CD8-positive, alpha-beta memory T cell (primary cell): ENCODE measurements at regions not wholly inside any gene's neighbourhood (a gene's known extent, or its start where the extent isn't known, plus 50 kb on each side); places are given as distances from the start of the nearest gene placed in this dataset.

Source experiments
- CTCF ChIA-PET: fragments of 350-600 bp; sonication (Branson Sonifier 250); formaldehyde crosslinking; loops from one replicate; lab custom pipeline; 2021; ENCODE audit warnings: antibody characterized with exemption; lab: Charles Lee
- POLR2A ChIA-PET: fragments of 350-600 bp; sonication (Branson Sonifier 250); formaldehyde crosslinking; loops from one replicate; lab custom pipeline; 2021; ENCODE audit warnings: antibody characterized with exemption; lab: Charles Lee
- DNase-seq, 5 donors: peaks; one replicate each; pipeline versions ENCODE4 v3.0.0 to v3.0.0-alpha.2; 2020 to 2022; ENCODE audit warnings: mixed read lengths in 1 of 5
- H3K27ac ChIP-seq: one replicate; pipeline ENCODE4 v1.7.0; 2013; ENCODE audit warnings: low read depth, mild to moderate bottlenecking, low read length, moderate library complexity
- H3K27me3 ChIP-seq: 2 replicates; pipeline ENCODE4 v1.7.0; 2013; ENCODE audit warnings: low read length, mild to moderate bottlenecking; ENCODE audit not compliant: insufficient read depth, poor library complexity, severe bottlenecking
- H3K36me3 ChIP-seq: 2 replicates; pipeline ENCODE4 v1.7.0; 2013; ENCODE audit warnings: mild to moderate bottlenecking, low read length, moderate library complexity; ENCODE audit not compliant: insufficient read depth
- H3K4me1 ChIP-seq: 2 replicates; pipeline ENCODE4 v1.7.0; 2013; ENCODE audit warnings: mild to moderate bottlenecking, low read length, moderate library complexity; ENCODE audit not compliant: insufficient read depth
- H3K4me3 ChIP-seq: 2 replicates; pipeline ENCODE4 v1.7.0; 2013; ENCODE audit warnings: mild to moderate bottlenecking, low read length
- H3K9me3 ChIP-seq: 2 replicates; pipeline ENCODE4 v1.7.0; 2013; ENCODE audit warnings: mild to moderate bottlenecking, low read length
- H3K27ac Mint-ChIP-seq, 8 donors: one replicate each; pipeline ENCODE4 v1.8.0; 2020 to 2021; ENCODE audit warnings: mixed read lengths in 8 of 8, mild to moderate bottlenecking in 6 of 8, inconsistent platforms in 3 of 8, moderate library complexity in 3 of 8
- H3K27me3 Mint-ChIP-seq, 2 donors: one replicate each; pipeline ENCODE4 v1.8.0; 2020 to 2021; ENCODE audit warnings: mixed read lengths in 2 of 2, mild to moderate bottlenecking in 1 of 2, moderate library complexity in 1 of 2
- H3K36me3 Mint-ChIP-seq, 3 donors: one replicate each; pipeline ENCODE4 v1.8.0; 2020 to 2021; ENCODE audit warnings: mixed read lengths in 3 of 3, inconsistent platforms in 1 of 3, mild to moderate bottlenecking in 1 of 3
- H3K4me1 Mint-ChIP-seq, 3 donors: one replicate each; pipeline ENCODE4 v1.8.0; 2020 to 2021; ENCODE audit warnings: mixed read lengths in 3 of 3, inconsistent platforms in 1 of 3, mild to moderate bottlenecking in 1 of 3
- H3K4me3 Mint-ChIP-seq, 7 donors: one replicate each; pipeline ENCODE4 v1.8.0; 2020 to 2021; ENCODE audit warnings: mixed read lengths in 7 of 7, mild to moderate bottlenecking in 6 of 7, moderate library complexity in 4 of 7, inconsistent platforms in 2 of 7
- H3K9me3 Mint-ChIP-seq, 5 donors: one replicate each; pipeline ENCODE4 v1.8.0; 2020 to 2022; ENCODE audit warnings: mixed read lengths in 5 of 5, mild to moderate bottlenecking in 3 of 5, moderate library complexity in 2 of 5, inconsistent platforms in 1 of 5

DNA sequence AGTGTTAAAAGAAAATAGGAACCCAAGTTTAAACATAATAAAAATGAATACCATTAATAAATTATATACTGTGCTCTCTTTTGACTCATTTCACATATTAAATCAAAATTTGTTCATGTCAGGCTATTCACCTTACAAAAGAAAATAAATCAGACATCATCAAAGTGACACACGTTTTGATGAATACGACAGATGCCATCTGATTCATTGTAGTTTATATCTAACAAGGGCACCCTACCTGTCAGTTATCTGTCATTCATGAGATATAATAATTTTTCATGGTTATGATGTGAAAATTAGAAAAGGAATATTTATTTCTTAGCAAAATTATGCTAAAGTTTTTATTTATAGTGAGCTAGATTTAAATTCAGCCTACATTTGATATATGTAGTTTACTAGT lies 188.1 kb upstream of the PCDH17 start:
- peaks cover 2 to 16% (median 4%) of the 10 kb centered on the region in 5 donors for H3K9me3 Mint-ChIP-seq
- no peaks in the 10 kb centered on the region for H3K27me3 Mint-ChIP-seq
- no peaks in the 10 kb centered on the region for H3K27me3 ChIP-seq
- H3K36me3 Mint-ChIP-seq, result no peaks in the 10 kb centered on the region
- H3K36me3 ChIP-seq, result no peaks in the 10 kb centered on the region
- DNase-seq, result no peak
- POLR2A ChIA-PET, result no interaction called here
- no peak overlapping the region for H3K4me3 ChIP-seq
- no peaks in the 10 kb centered on the region for H3K9me3 ChIP-seq
- no peak overlapping the region for H3K27ac ChIP-seq
- H3K27ac Mint-ChIP-seq, result no peak overlapping the region
- no peak overlapping the region for H3K4me3 Mint-ChIP-seq
- H3K4me1 Mint-ChIP-seq, result no peaks in the 10 kb centered on the region
- H3K4me1 ChIP-seq, result no peaks in the 10 kb centered on the region
- CTCF ChIA-PET, result no interaction called here

DNA sequence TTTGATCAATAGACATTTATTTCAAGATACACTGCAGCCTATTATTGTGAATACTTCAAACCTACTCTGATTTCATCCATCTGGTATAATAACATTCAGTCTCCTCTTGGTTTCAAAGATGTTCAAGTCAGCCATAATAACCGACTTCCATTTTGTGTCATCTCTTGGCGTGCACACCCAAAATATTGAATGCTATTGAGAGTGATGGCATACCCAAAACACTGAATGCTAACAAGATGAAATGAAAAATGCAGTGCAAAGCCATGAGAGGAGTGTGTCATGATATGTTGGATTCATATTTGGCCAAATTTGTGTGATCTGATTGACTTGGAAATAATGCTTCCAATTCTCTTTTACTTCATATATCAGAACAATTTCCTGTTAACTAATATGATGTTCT lies 181.2 kb upstream of the PCDH17 start:
- Histone ChIP-seq H3K36me3 (no peaks in the 10 kb centered on the region), H3K4me3 (no peak overlapping the region), H3K9me3 (no peaks in the 10 kb centered on the region), H3K27ac (no peak overlapping the region), H3K4me1 (no peaks in the 10 kb centered on the region), H3K27me3 (no peaks in the 10 kb centered on the region)
- H3K27me3 Mint-ChIP-seq, result no peaks in the 10 kb centered on the region
- ChIA-PET CTCF (no interaction called here), POLR2A (no interaction called here)
- H3K4me3 Mint-ChIP-seq, result no peak overlapping the region
- no peaks in the 10 kb centered on the region for H3K4me1 Mint-ChIP-seq
- no peak overlapping the region for H3K27ac Mint-ChIP-seq
- H3K36me3 Mint-ChIP-seq, result no peaks in the 10 kb centered on the region
- H3K9me3 Mint-ChIP-seq, result peaks cover 0 to 21% (median 6%) of the 10 kb centered on the region in 5 donors
- DNase-seq, result no peak

DNA sequence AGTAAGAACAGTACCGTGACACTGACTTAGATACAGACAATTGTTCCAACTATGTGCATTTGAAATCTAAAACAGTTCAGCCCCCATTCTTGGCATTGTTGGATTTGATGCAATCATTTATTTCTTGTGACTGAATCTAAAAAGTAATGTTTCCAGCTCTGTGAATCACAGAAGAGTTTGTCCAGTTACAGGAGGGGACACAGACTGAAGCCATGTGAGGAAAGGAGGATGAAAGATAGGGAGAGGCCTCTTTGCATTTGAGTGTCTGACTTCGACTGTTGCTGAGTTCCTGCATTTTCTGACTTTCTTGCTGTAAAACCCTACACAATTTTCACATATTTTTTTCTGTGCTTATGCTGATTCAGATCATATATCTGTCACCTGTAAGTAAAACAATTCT lies 179.3 kb upstream of the PCDH17 start:
- Mint-ChIP-seq H3K9me3 (peaks cover 0 to 20% (median 7%) of the 10 kb centered on the region in 5 donors), H3K27me3 (no peaks in the 10 kb centered on the region), H3K27ac (no peak overlapping the region), H3K4me3 (no peak overlapping the region), H3K36me3 (no peaks in the 10 kb centered on the region), H3K4me1 (no peaks in the 10 kb centered on the region)
- H3K27ac ChIP-seq, result no peak overlapping the region
- H3K4me1 ChIP-seq, result no peaks in the 10 kb centered on the region
- no peaks in the 10 kb centered on the region for H3K36me3 ChIP-seq
- H3K9me3 ChIP-seq, result no peaks in the 10 kb centered on the region
- CTCF ChIA-PET, result no interaction called here
- no peak overlapping the region for H3K4me3 ChIP-seq
- POLR2A ChIA-PET, result no interaction called here
- no peak for DNase-seq
- H3K27me3 ChIP-seq, result no peaks in the 10 kb centered on the region

DNA sequence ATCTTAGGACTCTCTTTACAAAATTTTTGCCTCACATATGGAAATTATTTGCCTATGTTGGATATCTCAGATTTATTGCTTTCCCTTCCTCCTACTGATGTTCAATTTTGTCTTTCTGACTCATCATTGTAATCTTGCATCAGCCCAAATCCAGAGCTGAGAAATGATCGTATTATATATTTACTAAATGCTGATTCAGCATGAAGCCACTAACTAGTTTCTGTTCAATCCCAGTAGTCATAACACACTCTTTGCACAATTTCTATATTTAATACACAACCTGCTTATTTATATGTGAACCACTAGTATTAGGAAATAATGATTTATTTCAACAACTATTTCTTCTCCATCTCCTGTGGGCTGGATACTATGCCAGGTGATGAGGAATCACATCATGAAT lies 161.1 kb upstream of the PCDH17 start:
- DNase-seq, result no peak
- no peaks in the 10 kb centered on the region for H3K4me1 Mint-ChIP-seq
- no peak overlapping the region for H3K27ac ChIP-seq
- H3K36me3 Mint-ChIP-seq, result no peaks in the 10 kb centered on the region
- ChIA-PET POLR2A (no interaction called here), CTCF (no interaction called here)
- no peak overlapping the region for H3K4me3 ChIP-seq
- H3K4me1 ChIP-seq, result no peaks in the 10 kb centered on the region
- peaks cover 6 to 19% (median 11%) of the 10 kb centered on the region in 5 donors for H3K9me3 Mint-ChIP-seq
- no peaks in the 10 kb centered on the region for H3K27me3 Mint-ChIP-seq
- H3K27me3 ChIP-seq, result no peaks in the 10 kb centered on the region
- no peaks in the 10 kb centered on the region for H3K36me3 ChIP-seq
- H3K4me3 Mint-ChIP-seq, result no peak overlapping the region
- H3K9me3 ChIP-seq, result no peaks in the 10 kb centered on the region
- H3K27ac Mint-ChIP-seq, result no peak overlapping the region

DNA sequence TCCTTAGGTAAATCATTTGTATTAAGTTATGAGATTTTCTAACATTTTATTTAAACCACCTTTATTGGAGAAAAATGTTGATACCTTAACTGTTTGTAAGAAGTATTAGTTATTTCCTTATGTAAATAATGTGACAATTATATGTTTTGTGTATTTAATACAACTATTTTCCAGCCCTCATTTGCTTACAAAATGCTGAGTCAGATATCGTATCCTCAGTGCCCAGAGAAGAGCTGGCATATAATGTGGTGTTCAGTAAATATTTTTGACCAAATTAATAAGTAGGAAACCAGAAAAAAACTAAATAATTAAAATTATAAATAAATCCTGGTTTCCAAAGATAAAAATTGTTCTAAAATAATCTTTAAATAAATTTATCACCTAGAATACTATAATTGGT lies 140.2 kb upstream of the PCDH17 start:
- Histone ChIP-seq H3K27ac (no peak overlapping the region), H3K4me1 (no peaks in the 10 kb centered on the region), H3K27me3 (no peaks in the 10 kb centered on the region), H3K4me3 (no peak overlapping the region), H3K9me3 (no peaks in the 10 kb centered on the region), H3K36me3 (no peaks in the 10 kb centered on the region)
- no peak for DNase-seq
- Mint-ChIP-seq H3K4me1 (no peaks in the 10 kb centered on the region), H3K27me3 (no peaks in the 10 kb centered on the region), H3K36me3 (no peaks in the 10 kb centered on the region), H3K9me3 (peaks cover 3 to 31% (median 10%) of the 10 kb centered on the region in 5 donors), H3K4me3 (no peak overlapping the region), H3K27ac (no peak overlapping the region)
- POLR2A ChIA-PET, result no interaction called here
- CTCF ChIA-PET, result no interaction called here

DNA sequence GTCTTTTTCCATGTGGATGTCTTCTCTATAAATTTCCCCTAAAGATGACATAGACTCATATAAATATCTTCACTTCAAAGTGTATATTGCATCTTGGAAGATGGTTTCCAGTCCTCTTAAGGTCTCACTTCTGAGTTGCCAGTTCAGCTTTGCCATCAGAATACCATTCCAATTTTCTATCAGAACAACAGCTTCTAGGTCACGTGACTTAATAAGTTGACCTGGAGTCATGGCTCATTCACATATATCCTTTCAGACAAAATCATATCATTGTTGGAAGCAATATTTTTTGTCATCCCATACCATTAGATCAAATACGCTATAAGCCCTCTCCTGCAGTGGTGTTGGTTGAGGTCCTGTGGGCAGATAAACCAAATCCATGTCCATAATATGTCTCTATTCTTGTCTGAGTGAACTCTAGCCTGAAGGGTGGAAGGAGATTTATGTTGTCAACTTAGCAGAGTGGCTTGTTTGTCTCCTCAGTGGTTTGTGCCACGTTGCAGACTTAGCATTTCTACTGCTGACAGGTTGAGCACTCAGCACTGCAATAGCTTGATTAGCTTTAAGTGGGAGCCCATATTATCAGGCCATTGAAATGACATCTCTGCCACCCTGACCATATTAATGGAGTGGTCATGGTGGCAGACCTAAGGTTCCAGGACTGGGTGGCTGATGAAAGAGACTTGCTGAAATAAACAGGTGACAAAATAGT lies 123.6 kb upstream of the PCDH17 start:
- H3K9me3 Mint-ChIP-seq, result peaks cover 0 to 12% (median 5%) of the 10 kb centered on the region in 5 donors

DNA sequence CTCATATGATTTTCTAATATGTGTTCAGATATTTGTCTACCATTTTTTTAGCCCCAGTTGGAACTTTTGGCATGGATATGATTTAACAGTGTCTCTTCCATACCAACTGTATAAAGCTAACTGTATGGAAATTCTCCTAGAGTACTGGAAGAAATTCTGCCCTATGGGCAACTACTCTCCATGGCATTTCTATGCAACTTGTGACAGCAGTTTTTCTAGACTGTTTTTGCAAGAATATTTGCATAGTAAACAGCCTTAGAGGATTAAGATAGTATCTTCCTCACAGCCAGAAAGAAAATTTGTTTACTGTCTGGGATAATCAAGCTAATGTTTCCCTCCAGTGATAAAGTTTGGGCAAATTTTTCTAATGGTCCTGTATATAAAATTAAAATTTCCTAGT lies 119.9 kb upstream of the PCDH17 start:
- ChIA-PET POLR2A (no interaction called here), CTCF (no interaction called here)
- Mint-ChIP-seq H3K9me3 (peaks cover 0 to 12% (median 10%) of the 10 kb centered on the region in 5 donors), H3K4me3 (no peak overlapping the region), H3K27ac (no peak overlapping the region), H3K4me1 (no peaks in the 10 kb centered on the region), H3K27me3 (no peaks in the 10 kb centered on the region), H3K36me3 (no peaks in the 10 kb centered on the region)
- H3K27me3 ChIP-seq, result no peaks in the 10 kb centered on the region
- H3K27ac ChIP-seq, result no peak overlapping the region
- no peak for DNase-seq
- no peaks in the 10 kb centered on the region for H3K4me1 ChIP-seq
- no peaks in the 10 kb centered on the region for H3K36me3 ChIP-seq
- no peaks in the 10 kb centered on the region for H3K9me3 ChIP-seq
- no peak overlapping the region for H3K4me3 ChIP-seq

More for the DNA sequence above, 123.6 kb upstream of the PCDH17 start:
- Mint-ChIP-seq H3K4me3 (no peak overlapping the region), H3K36me3 (no peaks in the 10 kb centered on the region), H3K27ac (no peak overlapping the region), H3K27me3 (no peaks in the 10 kb centered on the region), H3K4me1 (no peaks in the 10 kb centered on the region)
- H3K9me3 ChIP-seq, result no peaks in the 10 kb centered on the region
- H3K4me1 ChIP-seq, result no peaks in the 10 kb centered on the region
- CTCF ChIA-PET, result no interaction called here
- H3K36me3 ChIP-seq, result no peaks in the 10 kb centered on the region
- POLR2A ChIA-PET, result no interaction called here
- H3K4me3 ChIP-seq, result no peak overlapping the region
- H3K27me3 ChIP-seq, result no peaks in the 10 kb centered on the region
- H3K27ac ChIP-seq, result no peak overlapping the region
- no peak for DNase-seq

DNA sequence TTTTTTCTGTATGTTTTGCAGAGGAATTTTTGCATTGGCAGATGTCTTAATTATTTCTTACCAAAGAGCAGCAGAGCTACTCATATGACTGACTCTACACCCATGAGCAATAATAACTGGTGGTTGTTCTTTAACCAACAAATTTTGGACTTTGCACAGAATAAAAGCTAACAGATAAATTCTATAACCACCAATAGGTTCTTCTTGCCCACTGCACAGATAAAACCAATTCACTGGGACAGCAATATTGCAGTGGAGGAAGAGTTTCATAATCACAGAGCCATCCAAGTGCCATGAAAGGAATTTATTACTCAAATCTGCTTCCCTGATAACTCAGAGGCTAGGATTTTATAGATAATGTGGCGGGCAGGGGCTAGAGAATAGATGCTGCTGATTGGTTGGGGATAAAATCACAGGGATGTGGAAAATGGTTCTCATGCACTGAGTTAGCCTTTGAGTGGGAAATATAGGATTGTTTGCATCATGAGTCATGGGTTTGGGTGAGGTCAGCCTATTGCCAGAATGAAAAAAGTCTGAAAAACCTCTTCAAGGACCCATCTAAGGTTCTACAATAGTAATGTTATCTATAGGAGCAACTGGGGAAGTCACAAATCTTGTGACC lies 104.3 kb upstream of the PCDH17 start:
- no peak for DNase-seq
- Histone ChIP-seq H3K4me1 (no peaks in the 10 kb centered on the region), H3K4me3 (no peak overlapping the region), H3K27ac (no peak overlapping the region), H3K36me3 (no peaks in the 10 kb centered on the region), H3K9me3 (no peaks in the 10 kb centered on the region), H3K27me3 (no peaks in the 10 kb centered on the region)
- Mint-ChIP-seq H3K4me3 (no peak overlapping the region), H3K27me3 (no peaks in the 10 kb centered on the region), H3K36me3 (no peaks in the 10 kb centered on the region), H3K9me3 (peaks cover 0 to 27% (median 7%) of the 10 kb centered on the region in 5 donors), H3K27ac (no peak overlapping the region), H3K4me1 (no peaks in the 10 kb centered on the region)
- POLR2A ChIA-PET, result no interaction called here
- CTCF ChIA-PET, result no interaction called here
